ENCODE measurements at regions not wholly inside any gene's neighbourhood (a gene's known extent, or its start where the extent isn't known, plus 50 kb on each side); places are given as distances from the start of the nearest gene placed in this dataset.

- Mint-ChIP-seq H3K4me1 (ENCODE audit: low read depth, unreplicated experiment) (no peaks in the 10 kb centered on the region), H3K27me3 (ENCODE audit: insufficient read depth, unreplicated experiment) (no peaks in the 10 kb centered on the region), H3K36me3 (ENCODE audit: insufficient read depth, unreplicated experiment) (no peaks in the 10 kb centered on the region), H3K9me3 (ENCODE audit: unreplicated experiment) (no peaks in the 10 kb centered on the region), H3K27ac (ENCODE audit: unreplicated experiment) (no peak overlapping the region), H3K4me3 (ENCODE audit: unreplicated experiment) (no peak overlapping the region)
- no peak for TF ChIP-seq CTCF (IDR thresholded peaks at IDR 0.05; ENCODE audit: insufficient read depth in 1 of 2, low read depth in 1 of 2, low read length in 1 of 2, severe bottlenecking in 1 of 2, unreplicated experiment in 1 of 2)
- no TSS peak for BruUV-seq (replicated peaks)
- Histone ChIP-seq H3K27me3 (replicated peaks; ENCODE audit: control insufficient read depth, insufficient read depth, low read length) (no peaks in the 10 kb centered on the region), H3K4me1 (no peaks in the 10 kb centered on the region), H3K36me3 (ENCODE audit: control insufficient read depth, insufficient read depth, low read length) (no peaks in the 10 kb centered on the region), H3K4me3 (ENCODE audit: low read depth, low read length) (no peak overlapping the region), H3K9me3 (no peaks in the 10 kb centered on the region)
- POLR2A ChIA-PET = no interaction called here
- DNase-seq = no peak
- CTCF ChIA-PET = no interaction called here
- intact Hi-C loops (cut with micrococcal nuclease; ENCODE audit: unreplicated experiment) = no loop called here
Observed at GRCh38 chr5:16306812-16307211, 127.2 kb upstream of the MARCHF11 start.

GRCh38 chr5:16304846-16305245, 125.3 kb upstream of the MARCHF11 start:
- no peak for TF ChIP-seq CTCF (IDR thresholded peaks at IDR 0.05; ENCODE audit: insufficient read depth in 1 of 2, low read depth in 1 of 2, low read length in 1 of 2, severe bottlenecking in 1 of 2, unreplicated experiment in 1 of 2)
- H3K4me1 ChIP-seq = no peaks in the 10 kb centered on the region
- no peaks in the 10 kb centered on the region for H3K36me3 ChIP-seq (ENCODE audit: control insufficient read depth, insufficient read depth, low read length)
- no peak for DNase-seq
- Mint-ChIP-seq H3K4me3 (ENCODE audit: unreplicated experiment) (no peak overlapping the region), H3K36me3 (ENCODE audit: insufficient read depth, unreplicated experiment) (no peaks in the 10 kb centered on the region), H3K9me3 (ENCODE audit: unreplicated experiment) (no peaks in the 10 kb centered on the region), H3K27me3 (ENCODE audit: insufficient read depth, unreplicated experiment) (no peaks in the 10 kb centered on the region), H3K27ac (ENCODE audit: unreplicated experiment) (no peak overlapping the region), H3K4me1 (ENCODE audit: low read depth, unreplicated experiment) (no peaks in the 10 kb centered on the region)
- POLR2A ChIA-PET = no interaction called here
- no peaks in the 10 kb centered on the region for H3K27me3 ChIP-seq (replicated peaks; ENCODE audit: control insufficient read depth, insufficient read depth, low read length)
- intact Hi-C loops (cut with micrococcal nuclease; ENCODE audit: unreplicated experiment) = no loop called here
- no peaks in the 10 kb centered on the region for H3K9me3 ChIP-seq
- CTCF ChIA-PET = interaction anchor here (0.6 kb wide), 1 partner anchor 153 kb away, joined by 3 read pairs; no protein-coding TSS in a partner anchor
- no peak overlapping the region for H3K4me3 ChIP-seq (ENCODE audit: low read depth, low read length)
- BruUV-seq (replicated peaks) = no TSS peak

GRCh38 chr5:16296946-16297345, 117.4 kb upstream of the MARCHF11 start:
- H3K36me3 Mint-ChIP-seq (ENCODE audit: insufficient read depth, unreplicated experiment) = no peaks in the 10 kb centered on the region
- intact Hi-C loops (cut with micrococcal nuclease; ENCODE audit: unreplicated experiment) = no loop called here
- TF ChIP-seq CTCF (IDR thresholded peaks at IDR 0.05; ENCODE audit: insufficient read depth in 1 of 2, low read depth in 1 of 2, low read length in 1 of 2, severe bottlenecking in 1 of 2, unreplicated experiment in 1 of 2) = no peak
- H3K4me3 Mint-ChIP-seq (ENCODE audit: unreplicated experiment) = no peak overlapping the region
- ChIA-PET CTCF (no interaction called here), POLR2A (no interaction called here)
- H3K27ac Mint-ChIP-seq (ENCODE audit: unreplicated experiment) = no peak overlapping the region
- peaks cover 19% of the 10 kb centered on the region for H3K9me3 Mint-ChIP-seq (ENCODE audit: unreplicated experiment)
- H3K4me3 ChIP-seq (ENCODE audit: low read depth, low read length) = no peak overlapping the region
- no TSS peak for BruUV-seq (replicated peaks)
- H3K36me3 ChIP-seq (ENCODE audit: control insufficient read depth, insufficient read depth, low read length) = no peaks in the 10 kb centered on the region
- H3K27me3 ChIP-seq (replicated peaks; ENCODE audit: control insufficient read depth, insufficient read depth, low read length) = no peaks in the 10 kb centered on the region
- peaks cover 4% of the 10 kb centered on the region for H3K9me3 ChIP-seq
- no peaks in the 10 kb centered on the region for H3K4me1 ChIP-seq
- no peaks in the 10 kb centered on the region for H3K4me1 Mint-ChIP-seq (ENCODE audit: low read depth, unreplicated experiment)
- no peak for DNase-seq
- no peaks in the 10 kb centered on the region for H3K27me3 Mint-ChIP-seq (ENCODE audit: insufficient read depth, unreplicated experiment)
